IMR-90 (cell line): ENCODE measurements at regions not wholly inside any gene's neighbourhood (a gene's known extent, or its start where the extent isn't known, plus 50 kb on each side); places are given as distances from the start of the nearest gene placed in this dataset.

Experiments used
- ATAC-seq: fragments of 200-7000 bp; cut with Tn5 transposase; 2 replicates; pipeline ENCODE4 v1.9.1; 2020; ENCODE audit warnings: low read depth, mild to moderate bottlenecking, moderate library complexity
- BruUV-seq: library from RNA; stranded (reverse); fragments of 400-500 nt; replicated peaks from 2 replicates; lab custom pipeline; 2021; lab: Mats Ljungman, UMichigan
- CTCF ChIA-PET: fragments of 300-600 bp; formaldehyde crosslinking; extraction: SDS; loops from one replicate; lab custom pipeline; 2021; ENCODE audit warnings: antibody characterized with exemption; lab: Yijun Ruan, JAX
- POLR2A ChIA-PET: fragments of 300-600 bp; sonication (Branson Sonifier 250); formaldehyde crosslinking; loops from one replicate; lab custom pipeline; 2022; ENCODE audit warnings: antibody characterized with exemption; ENCODE audit not compliant: unreplicated experiment; lab: Charles Lee
- DNase-seq: peaks from one replicate; pipeline ENCODE4 v3.0.0; 2013
- H2AFZ ChIP-seq: replicated peaks from 2 replicates; pipeline ENCODE3; 2013; ENCODE audit warnings: low read length, mild to moderate bottlenecking; ENCODE audit not compliant: poor library complexity
- H2AK5ac ChIP-seq: 2 replicates; pipeline ENCODE4 v1.6.1; 2013; ENCODE audit warnings: low read depth, low read length, inconsistent platforms
- H2AK9ac ChIP-seq: replicated peaks from 2 replicates; pipeline ENCODE3; 2013; ENCODE audit warnings: mild to moderate bottlenecking, low read depth, low read length, moderate library complexity; ENCODE audit not compliant: poor library complexity
- H2BK120ac ChIP-seq: 2 replicates; pipeline ENCODE4 v1.6.1; 2013; ENCODE audit warnings: low read depth, low read length, inconsistent platforms
- H2BK15ac ChIP-seq: 3 replicates; pipeline ENCODE4 v1.6.1; 2013; ENCODE audit warnings: low read depth, low read length, inconsistent platforms
- H2BK20ac ChIP-seq: 2 replicates; pipeline ENCODE4 v1.6.1; 2013; ENCODE audit warnings: low read depth, mild to moderate bottlenecking, inconsistent platforms, low read length, moderate library complexity
- H2BK5ac ChIP-seq: 2 replicates; pipeline ENCODE4 v1.6.1; 2013; ENCODE audit warnings: mild to moderate bottlenecking, low read depth, low read length, inconsistent platforms; ENCODE audit not compliant: poor library complexity, severe bottlenecking
- H3K14ac ChIP-seq: replicated peaks from 2 replicates; pipeline ENCODE4 v1.6.1; 2013; ENCODE audit warnings: low read depth, low read length, inconsistent platforms
- H3K18ac ChIP-seq: 2 replicates; pipeline ENCODE4 v1.6.1; 2013; ENCODE audit warnings: low read depth, low read length, control low read depth
- H3K23ac ChIP-seq: 2 replicates; pipeline ENCODE4 v1.6.1; 2013; ENCODE audit warnings: low read depth, low read length, inconsistent platforms
- H3K27ac ChIP-seq: 2 replicates; pipeline ENCODE4 v1.5.1; 2013; ENCODE audit warnings: mild to moderate bottlenecking, control low read depth, low read length; ENCODE audit not compliant: insufficient read depth
- H3K27me3 ChIP-seq: 2 replicates; pipeline ENCODE4 v1.6.1; 2013; ENCODE audit warnings: low read length; ENCODE audit not compliant: control insufficient read depth, insufficient read depth
- H3K36me3 ChIP-seq: 2 replicates; pipeline ENCODE4 v1.6.1; 2013; ENCODE audit warnings: low read length, mixed read lengths; ENCODE audit not compliant: control insufficient read depth, insufficient read depth
- H3K4ac ChIP-seq: 2 replicates; pipeline ENCODE4 v1.6.1; 2013; ENCODE audit warnings: low read depth, low read length, inconsistent platforms
- H3K4me1 ChIP-seq: 2 replicates; pipeline ENCODE4 v1.6.1; 2013; ENCODE audit warnings: low read length, mixed read lengths; ENCODE audit not compliant: control insufficient read depth, insufficient read depth
- H3K4me2 ChIP-seq: 2 replicates; pipeline ENCODE4 v1.6.1; 2013; ENCODE audit warnings: low read depth, mild to moderate bottlenecking, control low read depth, low read length, moderate library complexity
- H3K4me3 ChIP-seq: 2 replicates; pipeline ENCODE4 v1.5.1; 2013; ENCODE audit warnings: low read depth, mild to moderate bottlenecking, control low read depth, low read length, moderate library complexity; ENCODE audit not compliant: insufficient read depth
- H3K56ac ChIP-seq: 2 replicates; pipeline ENCODE4 v1.6.1; 2013; ENCODE audit warnings: low read length, inconsistent platforms; ENCODE audit not compliant: insufficient read depth; ENCODE audit errors: extremely low read depth
- H3K79me1 ChIP-seq, 2 experiments: 2 replicates each; pipeline ENCODE4 v1.6.1; 2013; ENCODE audit warnings: low read length in 2 of 2, inconsistent platforms in 1 of 2, low read depth in 1 of 2
- H3K9ac ChIP-seq: 2 replicates; pipeline ENCODE4 v1.6.1; 2013; ENCODE audit warnings: low read depth, low read length, control low read depth
- H3K9me1 ChIP-seq: 2 replicates; pipeline ENCODE4 v1.6.1; 2013; ENCODE audit warnings: low read length, inconsistent platforms; ENCODE audit not compliant: insufficient read depth
- H3K9me3 ChIP-seq: 2 replicates; pipeline ENCODE4 v1.6.1; 2013; ENCODE audit warnings: low read length; ENCODE audit not compliant: control insufficient read depth, insufficient read depth
- H4K20me1 ChIP-seq: 2 replicates; pipeline ENCODE4 v1.6.1; 2013; ENCODE audit warnings: low read length, inconsistent platforms; ENCODE audit not compliant: insufficient read depth
- H4K5ac ChIP-seq: 2 replicates; pipeline ENCODE4 v1.6.1; 2013; ENCODE audit warnings: mild to moderate bottlenecking, low read depth, low read length, control low read depth
- H4K8ac ChIP-seq, 2 experiments: 2 replicates each; pipeline ENCODE4 v1.6.1; 2013; ENCODE audit warnings: low read depth in 2 of 2, low read length in 2 of 2, control low read depth in 1 of 2, inconsistent platforms in 1 of 2
- H4K91ac ChIP-seq: 2 replicates; pipeline ENCODE4 v1.6.1; 2013; ENCODE audit warnings: low read depth, low read length, inconsistent platforms; ENCODE audit not compliant: insufficient read depth
- BHLHE40 ChIP-seq: fragments of 150-350 bp; IDR thresholded peaks from 2 replicates; pipeline ENCODE4 v1.6.1; 2016; ENCODE audit warnings: mild to moderate bottlenecking, low read depth, low read length
- CHD1 ChIP-seq: IDR thresholded peaks from 2 replicates; pipeline ENCODE4 v1.6.1; 2012; ENCODE audit warnings: low read depth, low read length, improper control_type of control experiment
- CTCF ChIP-seq: conservative IDR thresholded peaks from 2 replicates; pipeline ENCODE4 v1.5.1; 2012; ENCODE audit warnings: mild to moderate bottlenecking, low read depth, low read length, improper control_type of control experiment
- ELK1 ChIP-seq: fragments of 150-350 bp; IDR thresholded peaks from 2 replicates; pipeline ENCODE4 v1.6.1; 2016; ENCODE audit warnings: low read depth, mild to moderate bottlenecking, low read length, moderate library complexity, borderline replicate concordance
- FOS ChIP-seq: fragments of 150-350 bp; IDR thresholded peaks from 2 replicates; pipeline ENCODE4 v1.6.1; 2016; ENCODE audit warnings: low read depth, low read length
- MAFK ChIP-seq: IDR thresholded peaks from 2 replicates; pipeline ENCODE4 v1.6.1; 2012; ENCODE audit warnings: low read depth, low read length, improper control_type of control experiment
- MAZ ChIP-seq: IDR thresholded peaks from 2 replicates; pipeline ENCODE4 v1.6.1; 2012; ENCODE audit warnings: low read depth, mild to moderate bottlenecking, low read length, improper control_type of control experiment, moderate library complexity, borderline replicate concordance
- MXI1 ChIP-seq: IDR thresholded peaks from 2 replicates; pipeline ENCODE4 v1.6.1; 2012; ENCODE audit warnings: low read depth, mild to moderate bottlenecking, low read length, moderate library complexity, borderline replicate concordance
- NFE2L2 ChIP-seq: fragments of 150-350 bp; IDR thresholded peaks from 2 replicates; pipeline ENCODE4 v1.6.1; 2016; ENCODE audit warnings: low read depth, mild to moderate bottlenecking, low read length
- POLR2A ChIP-seq: IDR thresholded peaks from 2 replicates; pipeline ENCODE4 v1.6.1; 2012; ENCODE audit warnings: mild to moderate bottlenecking, low read depth, low read length
- RAD21 ChIP-seq: IDR thresholded peaks from 2 replicates; pipeline ENCODE4 v1.6.1; 2012; ENCODE audit warnings: low read length, improper control_type of control experiment
- RCOR1 ChIP-seq: IDR thresholded peaks from 2 replicates; pipeline ENCODE4 v1.6.1; 2012; ENCODE audit warnings: mild to moderate bottlenecking, low read length, improper control_type of control experiment; ENCODE audit not compliant: insufficient replicate concordance
- RFX5 ChIP-seq: IDR thresholded peaks from 2 replicates; pipeline ENCODE4 v1.8.0; 2012; ENCODE audit warnings: low read depth, mild to moderate bottlenecking, low read length, moderate library complexity
- SMC3 ChIP-seq: fragments of 150-350 bp; IDR thresholded peaks from 2 replicates; pipeline ENCODE4 v1.6.1; 2016; ENCODE audit warnings: low read depth, mild to moderate bottlenecking, antibody characterized with exemption, low read length, moderate library complexity
- USF2 ChIP-seq: fragments of 150-350 bp; IDR thresholded peaks from 2 replicates; pipeline ENCODE4 v1.6.1; 2017; ENCODE audit warnings: mild to moderate bottlenecking, antibody characterized with exemption, low read length, low read depth
- WGBS, 2 experiments: methylation state at CpG; one replicate each; pipeline versions ENCODE4 v1.1.5 to v1.1.7; 2013; ENCODE audit warnings: missing lambda C conversion rate in 2 of 2; ENCODE audit not compliant: insufficient read length in 1 of 2; ENCODE audit errors: extremely low coverage in 2 of 2; 5-methylcytosine and 5-hydroxymethylcytosine counted together
- dilution Hi-C: fragments of 300-500 bp; cut with HindIII; formaldehyde crosslinking; loops from one replicate; pipeline ENCODE4 v1.14.3; 2018; ENCODE audit warnings: low sequenced_read_pairs; ENCODE audit not compliant: unreplicated experiment
- in situ Hi-C: fragments of 300-500 bp; cut with MboI; formaldehyde crosslinking; loops from 3 replicates; pipeline ENCODE4 v1.14.3; 2019; ENCODE audit warnings: low sequenced_read_pairs, inconsistent platforms, mixed read lengths
- intact Hi-C: fragments of 100-400 bp; cut with micrococcal nuclease; formaldehyde crosslinking; loops from 2 replicates; pipeline ENCODE4 v1.10.0; 2022

- no CpG with 5 or more reads among the region's 3 CpGs for WGBS, 2 experiments
Measured at GRCh38 chr20:47863315-47863965, 78.2 kb upstream of the SULF2 start.

More at GRCh38 chr20:47863315-47863965, 78.2 kb upstream of the SULF2 start:
- H3K4me2 ChIP-seq, result no peak overlapping the region
- H3K56ac ChIP-seq, result no peak overlapping the region
- H3K14ac ChIP-seq, result no peak overlapping the region
- H2AFZ ChIP-seq, result no peak overlapping the region
- H3K4me3 ChIP-seq, result no peak overlapping the region
- H4K20me1 ChIP-seq, result no peaks in the 10 kb centered on the region
- H2BK15ac ChIP-seq, result no peak overlapping the region
- intact Hi-C loops (no loop called here), dilution Hi-C loops (no loop called here), in situ Hi-C loops (no loop called here)
- H4K91ac ChIP-seq, result no peak overlapping the region
- no peak overlapping the region for H4K5ac ChIP-seq
- no peak for TF ChIP-seq FOS
- TF ChIP-seq CHD1, result no peak
- TF ChIP-seq USF2, result no peak
- no peak for TF ChIP-seq CTCF
- TF ChIP-seq MAFK, result no peak
- no peak for TF ChIP-seq NFE2L2
- no peak for TF ChIP-seq SMC3
- no peak for TF ChIP-seq RAD21
- no peak for TF ChIP-seq BHLHE40
- no peak for TF ChIP-seq POLR2A
- TF ChIP-seq MAZ, result no peak
- TF ChIP-seq RFX5, result no peak
- TF ChIP-seq RCOR1, result no peak
- TF ChIP-seq ELK1, result no peak
- TF ChIP-seq MXI1, result no peak
- no peak overlapping the region for H2BK120ac ChIP-seq
- H3K4me1 ChIP-seq, result no peaks in the 10 kb centered on the region
- CTCF ChIA-PET, result no interaction called here
- no peak overlapping the region for H3K27ac ChIP-seq
- DNase-seq, result no peak
- no peak overlapping the region for H2BK20ac ChIP-seq
- H2AK9ac ChIP-seq, result no peak overlapping the region
- H3K27me3 ChIP-seq, result peaks cover 4% of the 10 kb centered on the region; the same call in 1 of the 2 replicates
- no peak overlapping the region for H3K23ac ChIP-seq
- no peaks in the 10 kb centered on the region for H3K9me1 ChIP-seq
- no TSS peak for BruUV-seq
- H3K79me1 ChIP-seq, result no peaks in the 10 kb centered on the region
- H3K9ac ChIP-seq, result no peak overlapping the region
- no peak overlapping the region for H4K8ac ChIP-seq
- no peak overlapping the region for H3K4ac ChIP-seq
- no peak overlapping the region for H2BK5ac ChIP-seq
- H2AK5ac ChIP-seq, result no peak overlapping the region
- ATAC-seq, result no peak
- H3K36me3 ChIP-seq, result no peaks in the 10 kb centered on the region
- H3K9me3 ChIP-seq, result 0 out of 2 replicates have a peak, but pooled peaks cover 1% of the 10 kb centered on the region
- H3K18ac ChIP-seq, result no peak overlapping the region
- POLR2A ChIA-PET, result no interaction called here
